Breast epithelium (tissue), 3 donors: ENCODE measurements at regions not wholly inside any gene's neighbourhood (a gene's known extent, or its start where the extent isn't known, plus 50 kb on each side); places are given as distances from the start of the nearest gene placed in this dataset.

ENCODE experiments used
- CTCF ChIP-seq, 3 donors: fragments of 450-650 bp; IDR thresholded peaks; one replicate each; pipeline ENCODE4 v1.5.1; 2016 to 2017; ENCODE audit warnings: antibody characterized with exemption in 3 of 3, mild to moderate bottlenecking in 3 of 3, moderate library complexity in 3 of 3
- POLR2AphosphoS5 ChIP-seq, 3 donors: sonication (generic); formaldehyde crosslinking; IDR thresholded peaks; one replicate each; pipeline ENCODE4 v1.6.1; 2017; ENCODE audit warnings: antibody characterized with exemption in 3 of 3

- TF ChIP-seq CTCF (IDR thresholded peaks at IDR 0.05) (no peak), POLR2AphosphoS5 (IDR thresholded peaks at IDR 0.05) (no peak)
Measured at GRCh38 chr2:206850369-206850768, 85.0 kb downstream of the FASTKD2 start.
